AG09319 (cell line): ENCODE measurements at regions not wholly inside any gene's neighbourhood (a gene's known extent, or its start where the extent isn't known, plus 50 kb on each side); places are given as distances from the start of the nearest gene placed in this dataset.
"Not testable (repeated sequence)": the region's sequence is repeated elsewhere in the genome, so short reads cannot be mapped to it uniquely, and the experiment has no call there.

Source experiments
- DNase-seq: peaks from one replicate; pipeline ENCODE4 v3.0.0-alpha.2; 2010; ENCODE audit warnings: low read depth; ENCODE audit errors: extremely low read depth
- CTCF ChIP-seq: IDR thresholded peaks from 2 replicates; pipeline ENCODE4 v1.5.1; 2011; ENCODE audit warnings: low read depth, mild to moderate bottlenecking, inconsistent platforms, low read length, moderate library complexity

DNA sequence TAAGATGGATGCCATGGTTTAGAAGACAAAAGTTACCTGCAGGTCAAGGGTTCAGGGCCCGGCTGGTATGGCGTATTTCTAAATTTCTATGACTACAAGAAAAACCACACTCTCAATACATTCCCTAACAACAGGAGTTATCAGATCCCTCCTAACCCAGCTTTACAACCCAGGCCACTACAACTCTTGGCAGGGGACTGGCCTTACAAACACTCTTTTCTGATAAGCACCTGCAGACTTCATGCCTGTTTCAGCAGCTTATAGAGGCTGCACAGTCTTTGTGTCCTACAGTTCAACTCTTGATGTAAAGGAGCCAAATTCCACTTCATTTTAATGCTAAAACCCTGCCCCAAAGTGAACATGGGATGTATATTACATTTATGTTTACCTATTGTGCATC is 461.4 kb downstream of the SIPA1L2 start:
- no peak for TF ChIP-seq CTCF

DNA sequence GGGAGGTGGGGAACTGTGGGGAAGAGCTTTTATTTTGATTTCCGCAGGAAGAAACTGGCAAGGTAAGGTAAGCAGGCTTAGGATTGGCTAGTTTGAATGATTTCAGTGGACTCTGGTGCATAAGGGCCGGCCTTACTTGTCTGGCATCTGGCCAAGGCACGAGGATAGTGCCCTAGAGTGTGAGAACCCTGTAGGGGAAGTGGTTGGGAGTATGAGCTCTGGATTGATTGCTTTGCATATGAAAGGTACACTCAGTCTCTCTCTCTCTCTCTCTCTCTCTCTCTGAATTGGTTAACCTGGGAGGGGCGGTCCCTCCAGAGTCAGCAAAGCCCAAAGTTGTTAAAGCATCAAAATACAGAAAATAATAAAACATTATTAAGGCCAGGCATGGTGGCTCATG is 463.0 kb downstream of the SIPA1L2 start:
- DNase-seq = no peak
- TF ChIP-seq CTCF = no peak

More for the DNA sequence above, 461.4 kb downstream of the SIPA1L2 start:
- no peak for DNase-seq

DNA sequence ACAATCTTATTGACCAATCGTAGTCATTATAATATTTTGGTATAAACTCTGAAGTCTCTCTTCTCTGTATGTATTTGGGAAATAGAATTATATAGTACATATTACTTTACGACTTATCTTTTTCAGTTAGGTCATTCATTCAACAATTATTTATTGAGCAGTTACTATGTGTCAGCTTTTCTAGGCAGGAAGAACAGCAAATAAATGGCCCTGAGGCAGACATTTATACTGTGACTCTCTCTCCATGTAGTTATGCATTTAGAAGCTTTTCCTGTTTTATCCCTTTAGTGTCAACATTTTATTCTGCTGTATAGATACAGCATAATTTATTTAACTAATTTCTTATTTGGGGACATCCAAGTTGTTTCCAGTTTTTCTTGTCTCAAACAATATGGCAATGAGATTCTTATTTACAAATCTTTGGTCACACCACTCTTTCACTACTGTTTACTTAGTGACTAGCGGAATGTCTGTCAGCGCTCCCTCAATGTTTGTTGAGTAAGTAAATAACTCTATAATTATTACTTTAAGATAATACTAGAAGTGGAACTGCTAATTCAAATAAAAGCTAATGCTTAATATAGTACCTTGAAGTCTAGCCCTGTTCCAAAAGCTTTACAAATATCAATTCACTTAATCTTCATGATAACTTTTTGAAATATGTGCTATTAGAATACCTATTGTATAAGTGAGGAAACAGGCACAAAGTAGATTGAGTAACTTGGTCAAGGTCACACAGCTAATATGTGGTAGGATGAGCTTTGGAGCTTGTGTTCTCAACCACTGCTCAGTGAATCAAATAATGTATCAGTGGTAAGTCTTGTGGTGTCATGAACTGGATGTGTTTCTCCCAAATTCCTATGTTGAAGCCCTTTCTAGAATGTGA is 465.6 kb downstream of the SIPA1L2 start:
- TF ChIP-seq CTCF = no peak
- no peak for DNase-seq

DNA sequence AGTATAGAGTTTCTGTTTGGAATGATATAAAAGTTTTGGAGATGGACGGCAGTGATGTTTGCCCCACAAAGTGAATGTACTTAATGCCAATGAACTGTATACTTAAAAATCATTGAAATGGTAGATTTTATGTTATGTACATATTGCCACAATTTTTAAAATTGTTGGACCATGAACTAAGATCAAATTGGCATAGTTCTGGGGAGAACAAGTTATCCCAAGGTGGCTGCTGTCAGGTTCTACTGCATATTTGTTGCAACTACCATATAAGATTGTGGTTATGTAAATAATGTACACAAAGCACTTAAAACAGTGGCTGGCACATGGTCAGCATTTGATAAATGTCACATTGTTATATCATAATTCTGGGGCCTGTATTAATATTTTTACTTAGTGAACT is 466.4 kb downstream of the SIPA1L2 start:
- TF ChIP-seq CTCF = no peak
- no peak for DNase-seq

DNA sequence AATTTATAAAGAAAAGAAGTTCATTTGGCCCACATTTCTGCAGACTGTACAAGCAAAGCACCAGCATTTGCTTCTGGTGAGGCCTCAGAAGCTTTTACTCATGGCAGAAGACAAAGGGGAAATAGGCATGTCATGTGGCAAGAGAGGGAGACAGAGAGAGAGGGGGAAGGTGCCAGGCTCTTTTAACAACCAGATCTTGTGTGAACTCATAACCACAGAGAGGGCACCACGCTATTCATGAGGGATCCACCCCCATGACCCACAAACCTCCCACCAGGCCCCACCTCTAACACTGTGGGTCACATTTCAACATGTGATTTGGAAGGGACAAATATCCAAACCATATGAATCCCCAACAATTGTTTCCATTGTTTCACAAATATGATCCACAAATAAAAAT is 467.9 kb downstream of the SIPA1L2 start:
- no peak for DNase-seq
- TF ChIP-seq CTCF = no peak

DNA sequence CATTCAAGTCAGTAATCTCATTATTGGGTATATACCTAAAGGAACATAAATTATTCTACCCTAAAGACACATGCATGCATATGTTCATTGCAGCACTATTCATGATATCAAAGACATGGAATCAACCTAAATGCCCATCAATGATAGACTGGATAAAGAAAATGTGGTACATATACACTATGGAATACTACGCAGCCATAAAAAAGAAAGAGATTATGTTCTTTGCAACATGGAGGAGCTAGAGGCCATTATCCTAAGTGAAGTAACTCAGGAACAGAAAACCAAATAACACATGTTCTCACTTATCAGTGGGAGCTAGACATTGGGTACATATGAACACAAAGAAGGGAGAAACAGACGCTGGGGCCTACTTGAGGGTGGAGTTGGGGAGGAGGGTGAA is 471.4 kb downstream of the SIPA1L2 start:
- DNase-seq = not testable (repeated sequence)

DNA sequence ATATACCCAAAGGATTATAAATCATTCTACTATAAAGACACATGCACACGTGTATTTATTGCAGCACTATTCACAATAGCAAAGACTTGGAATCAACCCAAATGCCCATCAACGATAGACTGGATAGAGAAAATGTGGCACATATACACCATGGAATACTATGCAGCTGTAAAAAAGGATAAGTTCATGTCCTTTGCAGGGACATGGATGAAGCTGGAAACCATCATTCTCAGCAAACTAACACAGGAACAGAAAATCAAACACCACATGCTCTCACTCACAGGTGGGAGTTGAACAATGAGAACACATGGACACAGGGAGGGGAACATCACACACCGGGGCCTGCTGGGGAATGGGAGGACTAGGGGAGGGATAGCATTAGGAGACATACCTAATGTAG is 473.9 kb downstream of the SIPA1L2 start:
- DNase-seq = not testable (repeated sequence)

DNA sequence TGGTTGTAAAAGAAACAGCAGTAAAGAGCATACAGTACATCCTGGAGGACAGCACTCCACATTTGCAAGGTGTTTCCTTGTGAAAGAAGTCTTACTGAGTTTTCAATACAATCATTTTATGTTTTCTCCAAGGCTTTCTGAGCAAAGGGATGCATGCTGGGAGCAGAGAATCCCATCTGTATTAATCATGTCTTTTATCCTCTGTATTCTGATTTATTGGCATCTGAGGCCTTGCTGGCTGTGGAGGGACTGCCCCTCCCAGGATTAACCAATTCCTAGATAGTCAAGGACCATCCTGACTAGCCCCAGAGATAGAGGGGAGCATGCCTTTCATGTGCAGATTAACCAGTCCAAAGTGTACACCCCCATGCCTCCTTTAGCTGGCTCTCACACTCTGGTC is 476.3 kb downstream of the SIPA1L2 start:
- no peak for DNase-seq
- TF ChIP-seq CTCF = no peak
